H1 (cell line): ENCODE measurements at regions not wholly inside any gene's neighbourhood (a gene's known extent, or its start where the extent isn't known, plus 50 kb on each side); places are given as distances from the start of the nearest gene placed in this dataset.

Experiments
- CHD7 ChIP-seq: fragments of 300-600 bp; sonication (generic); IDR thresholded peaks from 2 replicates; pipeline ENCODE4 v1.7.1; 2012; ENCODE audit warnings: low read length, moderate library complexity, mild to moderate bottlenecking, inconsistent platforms; ENCODE audit not compliant: insufficient replicate concordance
- EZH2 ChIP-seq: fragments of 200-600 bp; sonication (generic); IDR thresholded peaks from 2 replicates; pipeline ENCODE4 v1.7.1; 2012; ENCODE audit warnings: low read depth, mild to moderate bottlenecking, moderate library complexity, low read length, inconsistent platforms; ENCODE audit not compliant: severe bottlenecking
- FOSL1 ChIP-seq: IDR thresholded peaks from 2 replicates; pipeline ENCODE4 v1.6.1; 2011; ENCODE audit warnings: mild to moderate bottlenecking, low read depth, low read length, moderate library complexity; ENCODE audit not compliant: insufficient read depth
- NRF1 ChIP-seq: IDR thresholded peaks from 2 replicates; pipeline ENCODE4 v1.6.1; 2011; ENCODE audit warnings: mild to moderate bottlenecking, low read depth, low read length, improper control_type of control experiment
- POLR2AphosphoS5 ChIP-seq: IDR thresholded peaks from 2 replicates; pipeline ENCODE4 v1.6.1; 2011; ENCODE audit warnings: low read depth, low read length
- RBBP5 ChIP-seq: IDR thresholded peaks from 2 replicates; pipeline ENCODE4 v1.7.1; 2012; ENCODE audit warnings: low read depth, mild to moderate bottlenecking, inconsistent platforms, low read length, moderate library complexity, borderline replicate concordance
- TBP ChIP-seq: IDR thresholded peaks from 2 replicates; pipeline ENCODE4 v1.6.1; 2011; ENCODE audit warnings: low read depth, low read length, improper control_type of control experiment

GRCh38 chr12:90690120-90690519 is 264.9 kb downstream of the CCER1 start (continued):
- TF ChIP-seq CHD7 (no peak), NRF1 (no peak), POLR2AphosphoS5 (no peak), TBP (no peak), RBBP5 (no peak), FOSL1 (no peak), EZH2 (no peak)
